Smooth muscle cell of the brain vasculature (primary cell): ENCODE measurements at regions not wholly inside any gene's neighbourhood (a gene's known extent, or its start where the extent isn't known, plus 50 kb on each side); places are given as distances from the start of the nearest gene placed in this dataset.

Experiments used
- DNase-seq: peaks from one replicate; pipeline ENCODE4 v3.0.0-alpha.2; 2012; ENCODE audit warnings: low read depth, low spot score

DNA sequence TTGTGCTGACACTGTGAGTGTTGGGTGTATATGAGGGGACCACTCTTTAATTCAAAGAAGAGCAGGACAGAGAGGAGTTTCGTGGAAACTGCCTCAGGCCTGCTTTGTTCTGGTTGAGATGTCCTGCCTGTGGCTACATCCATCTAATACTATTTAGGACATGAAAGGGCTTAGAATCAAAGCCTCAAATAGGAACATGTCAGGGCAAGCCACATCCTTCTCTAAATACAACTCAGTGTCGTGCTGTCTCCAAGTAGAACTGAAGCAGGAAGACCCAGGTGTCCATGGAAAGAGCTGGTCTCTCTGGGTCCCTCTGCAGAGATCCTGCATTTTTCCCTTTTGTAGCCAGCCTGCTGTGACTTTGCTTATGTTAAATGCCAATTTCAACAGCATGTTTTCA, 156.2 kb upstream of the UMPS start:
- DNase-seq = no peak

DNA sequence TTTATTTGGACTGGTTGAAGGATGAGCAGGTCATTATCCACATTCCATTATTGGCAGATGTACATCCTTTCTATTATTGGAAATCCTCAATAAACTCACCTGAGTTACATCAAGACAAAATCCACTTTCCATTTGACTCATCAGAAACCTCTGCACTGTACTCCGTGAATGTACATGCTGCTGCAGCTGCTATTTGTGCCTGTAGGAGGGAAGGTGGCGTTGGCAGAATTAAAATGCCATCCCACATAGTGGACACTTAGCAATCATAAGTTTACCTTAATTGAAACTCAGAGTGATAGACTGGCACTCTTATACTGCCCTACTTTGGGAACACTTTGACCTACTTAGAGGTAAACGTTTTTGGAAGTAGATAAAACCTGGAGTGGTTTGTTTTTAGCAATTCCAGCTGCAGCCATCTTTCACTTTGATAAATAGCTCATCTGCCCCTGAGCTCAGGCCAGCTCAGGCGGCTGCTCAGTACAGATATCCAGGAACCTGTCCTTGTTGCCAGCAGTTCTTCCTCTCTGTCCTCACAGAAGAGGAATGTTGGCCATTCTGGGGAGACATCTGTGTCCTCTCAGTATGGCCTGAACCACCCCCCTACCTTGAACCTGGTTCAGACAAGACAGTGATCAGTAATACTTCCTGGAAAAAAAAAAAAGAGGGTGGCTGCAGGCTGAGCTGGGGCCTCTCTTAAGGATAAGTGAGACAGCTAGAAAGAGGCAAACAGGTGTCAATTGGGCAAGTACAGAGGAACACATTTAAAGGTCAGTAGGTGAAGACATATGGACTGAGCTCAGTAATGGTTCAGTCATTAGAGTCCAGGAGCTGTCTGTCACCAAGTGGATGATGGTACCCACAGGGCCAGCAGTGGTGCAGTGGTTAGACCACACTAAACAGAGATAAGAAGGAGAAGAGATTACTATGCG, 153.4 kb upstream of the UMPS start:
- DNase-seq = no peak

DNA sequence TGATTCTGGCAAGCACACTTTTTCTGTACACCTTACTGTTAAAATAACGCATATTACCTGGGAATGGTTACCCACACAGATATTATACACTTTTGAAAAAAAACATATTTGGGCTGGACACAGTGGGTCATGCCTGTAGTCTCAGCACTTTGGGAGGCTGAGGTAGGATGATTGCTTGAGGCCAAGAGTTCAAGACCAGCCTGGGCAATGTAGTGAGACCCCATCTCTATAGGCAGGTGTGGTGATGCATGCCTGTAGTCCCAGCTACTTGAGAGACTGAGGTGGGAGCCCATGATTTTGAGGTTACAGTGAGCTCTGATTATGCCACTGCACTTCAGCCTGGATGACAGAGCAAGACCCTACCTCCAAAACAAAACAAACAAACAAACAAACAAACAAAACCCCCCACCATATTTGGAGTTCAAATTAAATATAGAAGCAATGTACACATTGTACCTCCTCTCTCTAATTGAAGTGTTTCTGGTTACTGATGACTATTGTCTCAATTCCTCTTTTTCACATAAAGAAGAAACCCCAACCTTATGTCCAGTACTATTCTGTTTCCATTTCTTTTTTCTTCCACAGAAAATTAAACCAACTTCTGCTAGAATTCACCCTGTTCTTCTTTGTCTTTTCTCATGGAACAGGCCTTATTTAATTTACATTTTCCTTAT, 152.6 kb upstream of the UMPS start:
- no peak for DNase-seq

DNA sequence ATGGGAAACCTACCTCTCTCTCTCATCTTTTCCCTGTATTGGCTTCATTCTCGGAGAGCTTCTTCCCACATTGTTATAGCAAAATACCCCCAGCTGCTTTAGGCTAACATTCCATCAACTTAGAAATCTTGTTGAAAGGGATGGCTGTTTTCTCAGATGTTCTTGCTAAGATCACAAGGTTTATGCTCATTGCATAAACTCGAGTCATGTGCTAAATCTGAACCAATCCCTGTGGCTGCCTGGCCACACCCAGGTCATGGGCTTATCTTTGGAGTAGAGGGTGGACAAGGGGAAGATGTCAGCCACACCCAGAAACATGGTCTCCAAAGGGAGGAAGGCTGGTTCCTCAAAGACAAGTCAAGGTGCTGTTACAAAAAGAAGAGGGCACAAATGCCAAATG, 150.6 kb upstream of the UMPS start:
- no peak for DNase-seq

DNA sequence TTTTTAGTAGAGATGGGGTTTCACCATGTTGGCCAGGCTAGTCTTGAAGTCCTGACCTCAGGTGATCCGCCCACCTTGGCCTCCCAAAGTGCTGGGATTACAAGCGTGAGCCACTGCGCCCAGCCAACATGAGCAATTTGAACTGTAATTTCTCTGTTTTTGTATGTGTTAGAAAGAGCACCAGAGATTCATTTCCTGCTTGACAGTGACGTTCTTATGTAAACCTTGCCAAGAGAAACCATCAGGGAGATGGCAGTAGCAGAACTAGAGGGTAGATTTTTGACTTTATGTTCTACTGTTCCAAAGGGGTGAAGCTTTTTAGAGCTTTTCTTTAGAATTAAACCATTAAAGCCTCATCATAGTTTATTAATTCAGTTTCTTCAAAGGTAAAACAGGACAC, 148.1 kb upstream of the UMPS start:
- no peak for DNase-seq

DNA sequence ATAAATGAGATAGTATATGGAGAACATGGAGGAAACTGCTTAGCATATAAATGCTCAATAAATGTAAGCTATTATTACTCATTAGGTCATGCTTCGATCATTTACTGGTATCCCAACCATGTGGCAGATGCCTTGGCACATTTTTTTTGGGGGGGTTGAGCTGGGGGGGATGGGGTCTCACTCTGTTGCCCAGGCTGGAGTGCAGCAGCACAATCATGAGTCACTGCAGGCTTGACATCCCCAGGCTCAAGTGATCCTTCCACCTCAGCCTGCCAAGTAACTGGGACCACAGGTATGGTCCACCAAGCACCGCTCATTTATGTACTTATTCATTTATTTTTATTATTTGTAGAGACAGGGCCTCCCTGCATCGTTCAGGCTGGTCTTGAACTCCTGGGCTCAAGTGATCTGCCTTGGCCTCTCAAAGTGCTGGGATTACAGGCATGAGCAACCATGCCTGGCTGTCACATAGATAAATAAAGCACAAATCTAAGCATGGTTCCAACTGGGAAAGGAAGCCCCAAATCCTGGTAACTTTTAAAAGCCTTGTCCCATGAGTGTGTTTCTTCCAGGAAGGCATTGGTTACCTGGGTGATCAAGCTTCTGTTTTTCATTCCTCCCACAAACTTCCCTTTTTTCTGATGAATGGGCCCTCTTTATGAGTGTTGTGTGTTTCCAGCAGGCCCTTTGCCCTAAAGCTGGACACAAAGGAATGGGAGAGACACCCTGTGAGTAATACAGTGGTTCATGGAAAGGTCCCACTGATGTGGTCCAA, 147.4 kb upstream of the UMPS start:
- no peak for DNase-seq

DNA sequence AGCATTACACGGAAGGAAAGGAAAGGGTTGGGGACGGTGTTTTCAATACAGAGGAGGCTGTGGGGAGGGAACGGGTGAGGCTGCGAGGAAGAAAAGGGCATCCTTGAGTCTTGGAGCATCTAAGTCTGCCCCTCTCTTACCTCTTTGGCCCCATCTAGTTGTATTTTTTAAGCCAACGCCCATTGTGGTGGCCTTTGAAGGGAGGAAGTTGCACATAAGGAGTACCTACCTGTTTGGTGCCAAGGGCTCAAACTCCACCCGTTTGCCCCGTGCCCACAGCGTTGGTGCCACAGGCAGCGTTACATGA, 146.1 kb upstream of the UMPS start:
- no peak for DNase-seq

DNA sequence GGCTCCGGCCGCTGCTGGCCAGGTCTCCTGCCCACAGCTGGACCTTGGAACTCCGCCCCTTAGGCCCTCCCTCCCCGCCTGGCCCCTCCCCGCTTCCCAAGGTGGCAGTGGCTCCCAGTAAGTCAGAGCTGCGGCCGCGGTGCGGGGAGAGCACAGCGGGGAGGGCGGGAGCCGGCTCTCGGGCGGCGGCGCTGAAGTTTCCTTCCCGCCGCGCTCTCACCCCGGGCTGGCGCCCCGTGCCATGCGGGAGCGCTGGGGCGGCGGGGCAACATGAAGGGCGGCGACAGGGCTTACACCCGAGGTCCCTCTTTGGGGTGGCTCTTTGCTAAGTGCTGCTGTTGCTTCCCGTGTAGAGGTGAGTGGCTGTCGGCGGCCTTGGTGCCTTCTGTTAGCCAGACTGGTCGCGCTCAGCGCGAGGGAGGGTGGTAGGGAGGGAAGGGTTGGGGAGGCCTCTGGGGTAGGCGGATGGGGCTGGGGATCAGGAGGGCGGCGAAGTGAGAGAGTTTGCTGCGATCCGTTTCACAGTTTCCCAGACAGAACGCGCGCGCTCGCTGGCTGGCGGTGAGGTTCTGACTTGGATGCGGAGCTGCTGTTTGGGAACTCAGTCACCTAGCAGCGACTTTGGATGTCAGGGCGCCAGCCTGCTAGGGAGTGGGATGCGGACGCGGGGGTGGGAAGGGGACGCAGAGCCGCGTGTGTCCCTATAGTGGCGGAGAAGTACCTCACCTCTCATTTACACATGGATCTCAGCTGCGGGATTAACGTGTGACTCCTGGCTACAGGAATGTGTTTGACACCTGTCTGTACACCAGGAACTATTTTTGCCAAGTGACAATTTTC, 145.5 kb upstream of the UMPS start:
- DNase-seq = no peak

DNA sequence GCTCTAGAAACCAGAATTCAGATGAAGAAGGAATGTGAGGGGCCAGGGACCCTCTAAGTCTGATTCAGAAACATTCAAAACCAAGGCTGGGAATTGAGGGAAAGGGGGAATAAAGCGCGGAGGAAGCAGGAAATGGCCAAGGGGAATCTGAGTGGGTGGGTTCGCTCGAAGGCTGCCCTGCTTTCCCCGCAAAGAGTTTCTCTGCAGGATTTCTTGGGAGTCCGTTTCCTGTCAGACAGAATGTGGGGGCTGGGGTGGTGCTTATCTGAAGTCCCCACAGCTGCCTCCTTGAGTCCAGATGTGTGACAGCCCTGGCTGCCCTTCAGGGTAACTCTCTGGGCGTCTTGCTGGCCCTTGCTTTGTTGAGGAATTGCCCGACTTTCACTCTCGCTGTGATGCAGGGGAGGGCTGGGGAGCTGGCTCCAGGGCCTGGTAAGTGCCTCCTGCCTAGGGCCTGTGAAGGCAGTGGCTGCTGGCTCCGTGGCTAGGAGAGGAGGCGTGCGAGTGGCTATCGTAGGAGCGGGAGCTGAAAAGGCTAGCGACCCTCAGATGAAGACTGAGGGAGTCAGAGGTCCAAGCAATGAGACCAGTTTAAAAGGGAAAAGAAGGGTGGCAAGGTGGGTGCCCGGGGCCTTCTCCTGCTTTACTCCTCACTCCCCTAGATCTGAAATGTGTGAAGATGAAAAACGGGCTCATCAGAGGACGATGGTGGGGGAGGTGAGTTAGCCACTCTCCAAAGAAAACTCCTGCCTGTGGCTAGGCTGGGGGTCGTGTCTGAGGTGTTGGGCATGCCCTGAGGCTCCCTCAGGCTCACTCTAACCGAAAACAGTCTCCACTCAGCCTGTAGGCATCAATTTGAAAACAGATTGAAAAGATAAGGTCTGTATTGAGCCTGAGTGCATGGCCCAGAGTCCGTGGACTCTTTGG, 143.9 kb upstream of the UMPS start:
- no peak for DNase-seq

DNA sequence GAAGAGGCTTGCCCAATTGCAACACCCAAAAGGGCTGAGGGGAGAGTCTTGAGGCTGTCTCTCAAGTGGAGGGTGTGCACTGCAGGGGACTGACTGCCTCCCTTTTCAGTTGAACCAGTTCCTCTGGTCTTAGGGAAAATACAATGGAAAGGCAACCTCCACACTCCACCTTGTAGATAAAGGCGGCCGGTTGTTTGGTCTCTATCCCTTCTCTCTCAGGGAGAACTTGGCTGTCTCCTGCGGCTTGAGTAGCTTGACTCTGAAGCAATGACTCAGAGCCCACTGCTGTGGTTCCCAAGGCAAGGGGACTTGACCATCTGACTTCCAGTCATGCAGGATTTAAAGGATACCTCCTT, 143.2 kb upstream of the UMPS start:
- DNase-seq = no peak

DNA sequence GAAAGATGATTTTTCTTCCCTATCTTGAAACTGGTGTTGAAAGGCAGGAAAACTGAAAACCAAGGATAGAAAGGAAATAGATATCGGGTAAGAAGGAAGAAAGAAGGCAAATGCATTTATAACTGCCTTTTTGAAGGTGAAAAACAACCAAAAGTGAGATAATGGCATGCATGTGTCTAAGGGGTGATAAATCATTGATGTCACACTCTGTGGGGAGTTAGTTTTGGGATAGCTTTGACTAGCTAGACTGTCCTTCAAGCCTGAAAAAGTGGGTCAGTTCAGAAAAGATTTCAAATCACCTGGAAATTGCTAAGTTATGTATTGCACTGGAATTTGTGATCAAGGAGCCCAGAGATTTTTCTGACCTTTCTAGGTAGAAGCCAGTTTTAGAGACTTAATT, 142.2 kb upstream of the UMPS start:
- no peak for DNase-seq

DNA sequence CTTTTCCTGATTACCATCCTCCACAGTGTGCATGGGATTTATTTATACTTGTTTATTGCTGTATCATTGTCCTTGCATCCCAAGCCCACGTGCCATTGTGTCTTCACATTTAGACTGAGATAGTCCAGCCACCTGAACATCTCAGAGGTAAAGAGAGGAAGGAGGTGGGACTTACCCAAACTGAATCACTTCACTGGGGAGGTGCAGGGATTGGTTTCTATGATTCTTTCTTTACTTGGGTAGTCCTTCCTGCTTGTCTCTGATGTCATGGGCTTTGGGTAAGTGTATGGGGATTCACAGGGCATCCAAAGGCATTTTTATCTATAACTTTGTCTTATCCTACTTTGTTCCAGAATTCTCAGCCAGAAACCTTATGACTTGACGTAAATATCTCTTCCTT, 141.5 kb upstream of the UMPS start:
- DNase-seq = no peak

DNA sequence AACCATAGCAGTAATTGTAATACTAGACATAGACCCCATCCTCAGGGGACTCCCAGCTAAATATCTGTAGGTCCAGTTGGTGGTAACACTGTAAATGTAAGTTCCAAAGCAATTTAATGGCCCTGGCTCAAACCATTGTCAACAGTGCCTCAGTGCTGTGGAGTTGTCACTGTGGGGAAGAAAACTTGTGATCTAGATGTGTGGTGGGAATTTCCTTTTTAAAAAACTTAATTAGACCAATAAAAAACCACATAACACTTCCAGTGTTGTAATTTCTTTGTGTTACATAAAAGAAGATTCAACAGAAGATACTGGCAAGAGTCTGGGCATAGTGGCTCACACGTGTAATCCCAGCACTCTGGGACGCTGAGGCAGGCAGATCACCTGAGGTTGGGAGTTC, 138.6 kb upstream of the UMPS start:
- DNase-seq = no peak

DNA sequence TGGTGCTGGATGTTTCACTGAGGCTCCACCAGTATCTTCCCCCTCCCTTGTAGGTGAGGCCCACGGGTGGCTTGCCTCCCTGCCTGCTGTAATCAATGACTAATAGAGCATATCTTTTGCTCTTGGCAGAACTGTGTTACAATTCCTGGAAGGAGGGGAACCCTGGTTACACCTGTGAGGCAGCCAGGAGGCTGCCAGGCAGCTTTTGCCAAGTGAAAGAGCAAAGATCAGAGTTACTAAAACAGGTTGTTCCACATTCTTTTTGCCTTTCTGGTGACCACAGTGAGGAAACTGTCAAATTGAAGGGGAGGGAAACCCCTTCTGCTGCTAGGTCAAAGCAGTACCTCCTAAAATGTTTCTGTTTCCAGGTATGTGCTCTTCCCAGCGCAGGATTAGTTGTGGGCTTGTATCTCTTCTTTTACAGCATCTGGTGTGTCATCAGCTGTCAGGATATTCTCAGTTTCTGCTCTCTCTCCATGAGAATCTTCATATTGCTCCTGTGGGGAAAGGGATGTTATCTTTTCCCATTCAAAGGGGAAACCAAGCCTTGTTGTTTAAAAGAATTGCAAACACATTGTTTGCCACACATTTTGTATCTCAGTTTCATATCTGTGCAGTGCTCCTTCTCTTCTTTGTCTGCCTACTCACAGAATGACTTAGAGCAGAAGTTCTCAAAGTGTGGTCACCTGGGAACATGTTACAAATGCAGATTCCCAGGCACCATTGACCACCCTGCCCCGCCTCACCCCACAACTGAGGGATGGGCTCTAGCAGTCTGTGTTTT, 137.4 kb upstream of the UMPS start:
- DNase-seq = no peak

DNA sequence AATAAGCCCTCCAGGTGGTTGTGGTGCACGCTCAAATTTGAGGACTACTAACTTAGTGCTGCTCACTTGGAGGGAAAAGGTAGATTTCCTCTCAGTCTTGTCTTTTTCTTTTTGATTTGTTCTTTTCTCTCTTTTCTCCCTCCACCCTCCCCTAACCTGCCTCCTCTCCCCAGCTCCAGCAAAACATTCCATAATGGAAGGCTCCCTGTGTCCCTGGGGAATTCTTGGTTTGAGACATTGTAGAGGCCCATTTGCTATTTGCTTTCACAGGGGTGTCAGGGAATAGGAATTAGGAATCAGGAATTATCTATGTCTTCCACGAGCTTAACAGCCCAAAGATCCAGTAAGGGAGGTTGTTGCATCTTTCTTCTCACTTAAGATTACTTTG, 136.8 kb upstream of the UMPS start:
- no peak for DNase-seq

DNA sequence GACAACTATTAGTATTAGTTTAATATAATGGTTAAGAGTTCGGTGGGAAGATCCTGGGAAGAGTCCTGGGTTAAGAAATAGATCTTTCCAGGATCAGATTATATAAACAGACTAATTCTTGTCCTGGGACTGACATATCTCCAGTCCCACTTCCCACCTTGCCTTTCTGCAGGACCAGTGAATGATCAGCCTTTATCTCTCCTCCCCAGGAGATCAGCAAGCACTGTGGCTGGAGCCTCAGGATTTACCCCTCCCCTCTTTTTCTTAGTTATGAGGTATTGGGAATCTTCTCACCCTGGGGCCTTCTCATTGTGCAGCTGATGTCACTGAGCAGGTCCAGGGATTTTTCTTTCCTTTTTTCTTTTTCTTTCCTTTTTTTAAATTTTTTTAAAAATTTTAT, 135.7 kb upstream of the UMPS start:
- DNase-seq = no peak

DNA sequence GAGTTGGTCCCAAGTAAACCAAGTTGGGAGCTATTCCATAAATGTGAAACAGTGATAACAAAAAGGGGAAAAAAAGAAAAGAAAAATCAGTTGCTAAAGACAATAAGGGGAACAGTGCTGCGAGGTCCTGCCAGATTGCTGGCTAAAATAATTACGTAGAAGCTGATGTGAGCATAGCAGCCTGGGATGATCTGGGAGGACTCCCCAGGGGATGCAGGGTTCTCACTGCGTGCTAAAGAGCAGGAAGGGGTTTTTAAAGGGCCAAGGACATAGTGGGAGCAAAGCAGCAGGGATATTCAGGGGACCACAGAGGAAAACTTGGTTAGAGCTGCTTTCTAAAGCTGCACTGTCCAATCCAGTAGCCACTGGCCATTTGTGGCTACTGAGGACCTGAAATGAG, 133.0 kb upstream of the UMPS start:
- DNase-seq = no peak

DNA sequence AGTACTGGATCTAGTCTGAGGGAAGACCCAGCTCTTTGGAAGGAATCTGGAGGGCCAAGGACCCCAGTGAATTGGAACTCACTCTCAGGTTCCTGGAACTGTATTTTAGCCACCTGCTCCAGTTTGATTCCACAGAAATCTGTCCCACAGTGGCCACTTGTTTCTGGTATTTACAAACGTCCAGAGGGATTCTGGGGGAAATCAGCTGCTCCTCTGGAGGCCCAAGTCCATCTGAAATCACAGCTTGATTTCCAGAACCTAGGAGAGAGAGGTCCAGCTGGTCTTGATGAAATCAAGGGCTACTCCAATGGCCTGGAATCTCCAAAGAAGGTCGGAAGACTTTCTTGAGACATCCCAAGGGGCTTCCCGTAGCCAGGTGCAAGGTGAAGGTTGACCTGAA, 132.3 kb upstream of the UMPS start:
- no peak for DNase-seq

DNA sequence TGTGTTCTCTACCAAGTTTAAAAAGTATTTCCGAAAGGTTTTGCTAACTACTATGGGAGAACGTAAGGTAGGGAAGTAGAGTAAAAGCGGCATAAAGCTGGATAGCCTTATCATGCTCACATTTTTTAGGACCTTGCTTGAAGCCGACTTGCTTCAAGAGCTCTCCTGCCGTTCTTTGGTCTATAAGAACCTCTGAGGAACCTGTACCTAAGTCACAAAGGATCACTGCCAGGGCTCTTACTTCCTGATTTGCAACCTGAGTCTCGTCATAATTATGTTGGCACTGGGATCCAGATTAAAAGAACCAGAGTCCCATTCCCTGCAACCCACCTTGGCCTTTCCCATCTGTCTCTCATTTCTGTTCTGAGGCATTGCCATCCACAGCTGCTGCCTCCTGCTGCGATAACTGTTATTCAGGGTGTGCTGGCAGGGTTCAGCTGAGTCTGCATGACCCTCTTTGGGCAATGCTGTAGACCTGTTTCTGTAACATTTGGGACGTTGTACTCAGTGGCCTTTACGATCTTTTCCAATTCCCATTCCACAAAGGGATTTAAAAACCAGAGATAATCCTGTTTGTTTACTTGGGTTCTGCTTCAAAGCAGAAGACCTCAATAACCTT, 131.0 kb upstream of the UMPS start:
- DNase-seq = no peak
